Dendritic cell treated with granulocyte-macrophage colony-stimulating factor and Interleukin-4, amounts not matched to agents 40 ng/mL and 50 ng/mL, for 4 days (primary cell): ENCODE measurements at regions not wholly inside any gene's neighbourhood (a gene's known extent, or its start where the extent isn't known, plus 50 kb on each side); places are given as distances from the start of the nearest gene placed in this dataset.

Source experiments
- H3K27ac Mint-ChIP-seq: one replicate; pipeline ENCODE4 v1.8.0; 2022; ENCODE audit warnings: mild to moderate bottlenecking, mixed read lengths
- H3K27me3 Mint-ChIP-seq: one replicate; pipeline ENCODE4 v1.8.0; 2022; ENCODE audit warnings: mild to moderate bottlenecking, mixed read lengths
- H3K36me3 Mint-ChIP-seq: one replicate; pipeline ENCODE4 v1.8.0; 2022; ENCODE audit warnings: low read depth, mixed read lengths
- H3K4me1 Mint-ChIP-seq: one replicate; pipeline ENCODE4 v1.8.0; 2022; ENCODE audit warnings: low read depth, mixed read lengths
- H3K4me3 Mint-ChIP-seq: one replicate; pipeline ENCODE4 v1.8.0; 2022; ENCODE audit warnings: mild to moderate bottlenecking, moderate library complexity, mixed read lengths
- H3K9me3 Mint-ChIP-seq: one replicate; pipeline ENCODE4 v1.8.0; 2022; ENCODE audit warnings: mixed read lengths
- intact Hi-C: fragments of 100-400 bp; cut with micrococcal nuclease; formaldehyde crosslinking; loops from one replicate; pipeline ENCODE4 v1.15.0; 2022

DNA sequence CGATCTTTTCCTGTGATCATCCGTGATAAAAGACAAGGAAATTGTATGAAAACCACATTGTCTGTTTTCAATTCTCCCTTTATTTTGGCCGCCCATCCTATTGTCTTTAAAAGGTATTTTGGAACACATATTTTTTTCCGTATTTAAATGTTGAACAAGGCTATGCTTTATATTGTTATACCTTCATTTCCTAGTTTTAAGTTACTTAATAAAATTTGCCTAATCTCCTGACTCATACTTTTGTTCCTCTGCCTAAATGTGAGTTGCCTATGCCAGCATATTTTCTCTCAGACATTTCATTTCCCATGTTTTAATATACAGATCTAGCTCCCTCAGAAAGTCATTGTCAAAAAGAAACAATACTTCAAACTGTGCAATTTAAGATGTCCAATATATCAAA is 104.2 kb downstream of the SLITRK6 start:
- intact Hi-C loops: no loop called here
- Mint-ChIP-seq H3K9me3 (peaks cover 44% of the 10 kb centered on the region), H3K4me3 (no peak overlapping the region), H3K27me3 (no peaks in the 10 kb centered on the region), H3K4me1 (peaks cover 6% of the 10 kb centered on the region), H3K27ac (no peak overlapping the region), H3K36me3 (no peaks in the 10 kb centered on the region)

DNA sequence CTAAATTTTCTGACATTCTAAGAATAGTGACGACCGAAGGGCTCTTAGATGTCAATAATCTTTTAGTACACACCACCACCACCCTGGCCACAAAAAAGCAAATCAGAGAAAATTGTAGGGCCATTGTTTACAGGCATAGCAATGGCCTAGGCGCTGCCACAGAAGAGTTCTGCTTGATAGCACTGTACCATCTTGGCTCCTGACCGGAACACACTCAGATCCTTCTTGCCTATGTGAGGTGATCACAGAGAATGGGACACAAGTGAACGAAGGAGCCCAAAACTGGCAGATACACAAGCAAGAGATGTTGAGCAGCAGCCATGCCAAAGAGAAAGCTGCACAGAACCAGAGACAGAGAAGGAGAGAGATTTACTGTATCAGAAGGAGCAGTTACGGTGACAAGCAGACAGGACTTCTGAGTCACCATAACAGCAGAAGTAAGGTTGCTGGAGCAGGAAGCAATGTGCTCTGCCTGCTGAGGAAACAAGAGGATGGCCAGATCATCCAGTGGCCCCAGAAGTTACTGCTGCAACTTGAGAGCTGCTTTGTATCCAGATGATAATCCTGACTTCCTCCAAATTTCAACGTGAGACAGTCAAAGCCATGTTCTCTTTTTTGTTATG is 105.2 kb downstream of the SLITRK6 start:
- Mint-ChIP-seq H3K27ac (no peak overlapping the region), H3K36me3 (no peaks in the 10 kb centered on the region), H3K4me3 (no peak overlapping the region), H3K9me3 (peaks cover 39% of the 10 kb centered on the region), H3K27me3 (no peaks in the 10 kb centered on the region), H3K4me1 (peaks cover 6% of the 10 kb centered on the region)
- intact Hi-C loops: no loop called here

DNA sequence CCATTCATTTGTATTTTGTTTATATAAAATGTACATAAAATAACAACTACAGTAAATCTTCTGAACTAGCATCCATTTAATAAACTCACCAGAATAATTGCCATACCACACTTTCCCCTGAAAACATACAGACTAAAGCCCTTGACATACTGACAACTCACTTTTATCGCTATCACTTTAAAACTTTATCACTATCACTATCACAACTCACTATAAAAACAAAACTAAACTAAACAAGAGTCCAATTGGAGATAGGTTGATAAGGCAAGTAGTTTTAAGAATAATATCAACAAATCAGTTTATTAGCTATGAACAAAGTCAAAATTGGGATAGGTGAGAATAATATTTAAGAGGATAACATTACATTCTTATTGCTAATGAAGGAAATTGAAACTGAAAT is 108.9 kb downstream of the SLITRK6 start:
- Mint-ChIP-seq H3K4me3 (no peak overlapping the region), H3K27me3 (no peaks in the 10 kb centered on the region), H3K4me1 (peaks cover 6% of the 10 kb centered on the region), H3K27ac (no peak overlapping the region), H3K9me3 (peaks cover 9% of the 10 kb centered on the region), H3K36me3 (no peaks in the 10 kb centered on the region)
- intact Hi-C loops: no loop called here

DNA sequence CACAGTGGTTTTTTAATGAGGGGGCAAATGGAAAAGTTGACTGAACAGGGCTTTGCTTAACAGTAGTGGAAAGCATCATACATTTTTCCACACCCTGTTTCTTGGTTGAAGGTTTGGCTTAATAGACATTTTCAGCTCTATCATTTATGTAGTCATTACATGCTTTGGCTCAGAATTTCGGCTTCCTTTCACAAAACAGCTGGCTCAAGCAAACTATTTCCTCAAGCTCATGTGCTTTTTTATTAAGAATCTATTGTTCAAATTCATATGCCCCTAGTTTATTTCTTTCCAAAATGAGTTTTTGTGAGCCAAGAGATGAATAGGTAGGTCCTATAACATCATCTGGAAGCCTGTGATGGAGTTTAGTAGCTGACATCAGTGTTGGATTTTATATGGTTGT is 113.8 kb downstream of the SLITRK6 start:
- Mint-ChIP-seq H3K9me3 (peaks cover 5% of the 10 kb centered on the region), H3K4me3 (no peak overlapping the region), H3K27me3 (no peaks in the 10 kb centered on the region), H3K36me3 (no peaks in the 10 kb centered on the region), H3K27ac (no peak overlapping the region), H3K4me1 (no peaks in the 10 kb centered on the region)
- intact Hi-C loops: no loop called here

DNA sequence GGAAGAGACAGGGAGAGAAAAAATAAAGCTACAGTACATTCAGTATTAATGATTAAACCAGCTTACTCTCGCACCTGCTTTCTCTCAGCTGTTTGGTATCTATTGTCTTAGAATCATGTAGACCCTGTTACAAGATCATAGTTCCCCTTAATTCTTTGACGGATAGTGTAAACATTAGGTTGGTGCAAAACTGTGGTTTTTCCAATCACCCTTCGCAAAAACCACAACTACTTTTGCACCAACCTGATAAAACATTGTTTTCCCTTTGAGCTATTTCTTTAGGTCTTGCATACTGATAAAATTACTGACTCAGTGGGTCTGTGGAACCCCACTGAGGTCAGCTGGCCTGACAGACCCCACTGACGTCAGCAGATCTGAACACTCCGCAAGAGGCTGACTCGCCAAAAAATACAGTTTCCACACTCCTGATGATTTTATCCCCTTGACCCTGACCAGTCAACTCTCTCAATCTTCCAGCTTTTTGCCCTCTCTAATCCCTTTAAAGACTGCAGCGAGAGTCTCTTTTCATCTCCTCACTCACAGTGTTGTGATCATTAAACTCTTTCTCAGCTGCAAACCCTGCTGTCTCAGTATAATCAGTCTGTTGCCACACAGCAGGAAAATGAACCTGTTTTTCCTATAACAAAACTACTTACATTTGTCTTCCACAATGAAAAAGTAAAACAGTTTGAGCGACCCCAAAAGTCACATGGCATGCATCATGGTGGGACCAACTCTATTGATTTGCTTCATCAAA is 123.9 kb downstream of the SLITRK6 start:
- Mint-ChIP-seq H3K27ac (no peak overlapping the region), H3K4me3 (no peak overlapping the region), H3K9me3 (peaks cover 23% of the 10 kb centered on the region), H3K36me3 (no peaks in the 10 kb centered on the region), H3K4me1 (no peaks in the 10 kb centered on the region), H3K27me3 (no peaks in the 10 kb centered on the region)
- intact Hi-C loops: no loop called here

DNA sequence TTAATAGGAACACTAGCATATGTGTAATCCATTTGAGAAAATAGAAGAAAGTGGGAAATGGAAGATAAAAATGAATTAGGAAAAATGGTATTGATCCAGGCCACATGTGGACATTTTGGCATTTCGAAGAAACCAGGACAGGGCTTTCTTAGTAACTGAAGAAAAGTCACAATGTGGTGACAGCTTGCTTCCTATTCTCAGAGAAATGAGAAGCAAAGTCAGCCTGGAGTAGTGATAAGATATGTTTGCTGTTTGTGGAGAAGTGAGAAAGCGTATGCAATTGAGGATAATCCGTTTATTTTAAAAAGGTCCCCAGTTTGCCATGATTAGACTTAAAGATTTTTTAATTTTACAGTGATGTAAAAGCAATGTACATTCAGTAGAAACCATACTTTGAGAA is 127.9 kb downstream of the SLITRK6 start:
- H3K27ac Mint-ChIP-seq: no peak overlapping the region
- H3K36me3 Mint-ChIP-seq: no peaks in the 10 kb centered on the region
- H3K9me3 Mint-ChIP-seq: peaks cover 19% of the 10 kb centered on the region
- H3K27me3 Mint-ChIP-seq: no peaks in the 10 kb centered on the region
- no peaks in the 10 kb centered on the region for H3K4me1 Mint-ChIP-seq
- intact Hi-C loops: no loop called here
- H3K4me3 Mint-ChIP-seq: no peak overlapping the region

DNA sequence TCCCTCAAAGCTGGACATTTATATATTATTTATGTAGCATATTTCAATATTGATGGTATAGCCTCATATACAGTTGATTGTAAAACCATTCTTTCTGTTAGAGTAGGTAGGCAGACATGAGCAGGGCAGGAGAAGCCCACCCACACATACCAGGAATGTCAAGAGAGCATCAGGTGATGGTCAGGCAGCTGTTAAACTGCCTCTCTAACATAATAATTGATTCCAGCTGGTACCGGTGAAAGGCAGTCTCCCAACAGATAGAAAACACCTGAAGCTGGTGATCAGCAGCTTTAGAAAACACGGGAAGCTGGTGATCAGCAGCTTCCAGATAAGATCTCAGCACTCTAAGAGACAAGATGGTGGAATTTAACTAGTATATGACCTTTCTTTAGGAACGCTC is 132.9 kb downstream of the SLITRK6 start:
- H3K4me1 Mint-ChIP-seq: no peaks in the 10 kb centered on the region
- no peaks in the 10 kb centered on the region for H3K36me3 Mint-ChIP-seq
- no peak overlapping the region for H3K4me3 Mint-ChIP-seq
- intact Hi-C loops: no loop called here
- H3K9me3 Mint-ChIP-seq: peaks cover 13% of the 10 kb centered on the region
- no peak overlapping the region for H3K27ac Mint-ChIP-seq
- H3K27me3 Mint-ChIP-seq: no peaks in the 10 kb centered on the region

DNA sequence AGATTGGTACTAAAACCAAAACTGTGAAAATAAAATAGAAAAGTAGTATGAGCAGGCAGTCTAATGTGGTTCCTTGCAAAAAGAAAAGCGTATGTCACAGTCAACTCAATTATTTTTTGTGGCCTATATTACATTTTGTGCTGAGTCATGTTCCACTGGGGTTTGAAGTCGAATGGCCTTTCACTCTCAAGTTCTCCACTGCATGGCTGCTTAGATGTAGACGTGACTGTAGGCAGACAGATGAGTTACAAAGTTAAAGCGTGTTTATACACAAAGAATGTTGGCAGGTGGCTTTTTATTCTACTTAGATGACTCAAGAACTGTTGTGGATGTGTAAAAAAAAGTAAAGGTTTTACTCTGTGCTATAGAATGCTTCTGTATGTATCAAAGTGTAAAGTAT is 133.9 kb downstream of the SLITRK6 start:
- no peaks in the 10 kb centered on the region for H3K4me1 Mint-ChIP-seq
- H3K9me3 Mint-ChIP-seq: peaks cover 8% of the 10 kb centered on the region
- no peak overlapping the region for H3K4me3 Mint-ChIP-seq
- H3K27me3 Mint-ChIP-seq: no peaks in the 10 kb centered on the region
- H3K27ac Mint-ChIP-seq: no peak overlapping the region
- intact Hi-C loops: no loop called here
- H3K36me3 Mint-ChIP-seq: no peaks in the 10 kb centered on the region

DNA sequence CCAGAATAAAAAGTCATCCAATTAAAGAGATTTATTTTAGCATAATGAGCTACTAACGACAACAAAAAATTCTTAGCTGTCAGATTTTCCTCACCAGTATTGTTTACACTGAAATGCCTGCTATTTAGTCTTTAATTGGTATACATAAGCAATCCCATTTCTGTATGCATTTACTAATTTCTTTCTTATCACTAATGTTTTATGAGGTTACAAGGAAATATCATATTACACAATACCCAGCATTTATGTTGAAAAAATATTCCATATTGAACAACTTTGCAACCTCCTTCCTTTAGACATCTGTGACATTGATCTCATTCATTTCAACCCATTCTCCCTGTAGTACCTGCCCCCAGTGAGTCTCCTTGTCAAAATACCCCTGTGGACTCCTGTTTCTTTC is 135.4 kb downstream of the SLITRK6 start:
- Mint-ChIP-seq H3K9me3 (peaks cover 8% of the 10 kb centered on the region), H3K36me3 (no peaks in the 10 kb centered on the region)

DNA sequence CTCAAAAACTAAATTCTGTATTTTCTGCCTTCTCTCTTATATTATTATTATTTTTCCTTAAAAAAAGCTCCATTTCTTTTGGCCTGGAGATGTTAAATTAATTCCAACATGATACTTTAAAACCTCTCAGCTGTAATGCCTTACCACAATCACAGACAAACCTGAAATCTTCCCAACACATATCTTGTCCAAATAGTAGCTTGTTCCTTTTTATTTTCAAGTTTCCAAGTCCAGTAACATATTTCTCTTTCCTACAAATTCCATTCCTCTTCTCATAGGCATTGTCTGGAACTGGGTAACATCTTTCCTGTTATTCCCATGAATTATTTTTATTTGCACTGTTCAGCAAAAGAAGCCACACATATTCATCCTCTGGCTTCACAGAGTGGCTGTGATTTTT is 137.0 kb downstream of the SLITRK6 start:
- Mint-ChIP-seq H3K27ac (no peak overlapping the region), H3K4me3 (no peak overlapping the region), H3K4me1 (no peaks in the 10 kb centered on the region), H3K27me3 (no peaks in the 10 kb centered on the region), H3K36me3 (no peaks in the 10 kb centered on the region), H3K9me3 (peaks cover 12% of the 10 kb centered on the region)
- intact Hi-C loops: no loop called here

More for the DNA sequence above, 135.4 kb downstream of the SLITRK6 start:
- Mint-ChIP-seq H3K27ac (no peak overlapping the region), H3K27me3 (no peaks in the 10 kb centered on the region), H3K4me1 (no peaks in the 10 kb centered on the region), H3K4me3 (no peak overlapping the region)
- intact Hi-C loops: no loop called here

DNA sequence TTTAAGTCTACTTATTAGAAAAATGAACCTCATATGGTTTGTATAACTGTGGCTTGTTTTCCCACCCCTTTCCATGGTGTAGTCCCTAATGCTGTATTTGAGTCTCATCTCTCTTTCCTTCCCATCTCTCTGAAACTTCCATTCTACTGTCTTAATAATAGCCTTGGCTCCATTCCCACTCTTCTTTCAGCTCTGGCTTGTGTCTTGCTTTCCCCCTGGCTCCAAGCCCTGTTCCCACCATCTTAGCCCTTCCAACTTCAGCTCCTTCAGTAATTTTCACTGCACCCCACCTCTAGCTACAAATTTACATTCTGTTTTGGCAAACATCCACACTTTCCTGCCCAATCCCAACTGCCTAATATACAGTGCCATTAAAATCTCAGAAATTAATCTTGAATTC is 137.5 kb downstream of the SLITRK6 start:
- Mint-ChIP-seq H3K4me1 (no peaks in the 10 kb centered on the region), H3K27me3 (no peaks in the 10 kb centered on the region), H3K27ac (no peak overlapping the region), H3K9me3 (peaks cover 17% of the 10 kb centered on the region), H3K4me3 (no peak overlapping the region), H3K36me3 (no peaks in the 10 kb centered on the region)
- intact Hi-C loops: no loop called here

DNA sequence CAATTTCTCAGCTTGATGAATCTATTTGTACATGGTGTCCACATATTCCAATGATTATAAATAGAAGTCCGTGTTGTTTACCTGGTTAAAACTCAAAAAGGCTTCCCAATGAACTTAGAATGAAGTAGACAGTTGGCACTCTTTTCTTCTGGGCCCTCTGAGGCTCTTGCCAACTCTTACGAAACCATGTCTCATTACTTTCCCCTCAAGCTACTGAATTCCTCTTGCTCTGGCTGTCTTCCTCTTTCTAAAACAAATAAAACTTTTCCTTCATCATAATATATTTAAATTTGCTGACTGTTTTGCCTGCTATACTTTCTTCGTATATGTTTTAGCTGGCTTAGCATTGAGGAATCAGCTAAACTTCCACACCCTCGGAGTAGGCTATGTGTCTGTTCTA is 139.7 kb downstream of the SLITRK6 start:
- Mint-ChIP-seq H3K4me3 (no peak overlapping the region), H3K27ac (no peak overlapping the region), H3K9me3 (peaks cover 17% of the 10 kb centered on the region), H3K27me3 (no peaks in the 10 kb centered on the region), H3K4me1 (no peaks in the 10 kb centered on the region), H3K36me3 (no peaks in the 10 kb centered on the region)
- intact Hi-C loops: no loop called here

DNA sequence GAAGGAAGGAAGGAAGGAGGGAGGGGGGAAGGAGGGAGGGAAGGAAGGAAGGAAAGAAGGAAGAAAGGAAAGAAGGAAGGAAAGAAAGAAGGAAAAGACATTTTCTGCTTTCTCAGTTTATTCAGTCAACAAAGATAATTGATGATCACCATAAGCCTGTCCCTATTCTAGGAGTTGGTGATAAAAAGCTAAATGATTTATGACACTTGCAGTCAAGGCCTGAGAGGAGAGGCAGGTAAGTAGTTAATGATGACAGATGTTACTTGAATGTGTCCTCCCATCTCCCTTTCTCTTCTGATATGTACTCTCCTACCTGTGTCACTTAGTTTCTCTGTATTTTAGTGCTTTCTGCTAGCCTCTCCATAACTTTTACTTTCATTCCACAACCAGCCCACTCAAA is 141.3 kb downstream of the SLITRK6 start:
- Mint-ChIP-seq H3K36me3 (no peaks in the 10 kb centered on the region), H3K27me3 (no peaks in the 10 kb centered on the region), H3K27ac (no peak overlapping the region), H3K4me3 (no peak overlapping the region), H3K4me1 (no peaks in the 10 kb centered on the region), H3K9me3 (peaks cover 24% of the 10 kb centered on the region)
- intact Hi-C loops: no loop called here

DNA sequence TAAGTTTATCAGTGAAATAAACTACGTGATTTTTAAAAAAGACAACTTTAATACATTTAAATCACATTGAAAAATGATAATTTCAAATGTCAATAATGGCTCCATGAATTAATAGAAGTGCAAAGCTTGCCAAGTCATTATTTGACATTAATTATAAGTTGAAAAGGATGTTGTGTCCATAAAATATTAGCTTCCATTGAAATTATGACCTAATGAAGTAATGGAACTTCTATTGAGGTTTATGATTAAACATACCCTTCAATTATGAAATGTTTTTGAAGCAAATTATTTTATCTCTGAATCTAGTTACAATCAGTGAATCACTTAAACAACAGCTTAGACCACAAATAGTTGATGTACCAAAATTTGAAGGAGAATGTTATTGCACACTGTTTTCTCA is 144.2 kb downstream of the SLITRK6 start:
- H3K27ac Mint-ChIP-seq: no peak overlapping the region
- intact Hi-C loops: no loop called here
- no peak overlapping the region for H3K4me3 Mint-ChIP-seq
- no peaks in the 10 kb centered on the region for H3K36me3 Mint-ChIP-seq
- H3K4me1 Mint-ChIP-seq: no peaks in the 10 kb centered on the region
- H3K27me3 Mint-ChIP-seq: no peaks in the 10 kb centered on the region
- peaks cover 20% of the 10 kb centered on the region for H3K9me3 Mint-ChIP-seq

DNA sequence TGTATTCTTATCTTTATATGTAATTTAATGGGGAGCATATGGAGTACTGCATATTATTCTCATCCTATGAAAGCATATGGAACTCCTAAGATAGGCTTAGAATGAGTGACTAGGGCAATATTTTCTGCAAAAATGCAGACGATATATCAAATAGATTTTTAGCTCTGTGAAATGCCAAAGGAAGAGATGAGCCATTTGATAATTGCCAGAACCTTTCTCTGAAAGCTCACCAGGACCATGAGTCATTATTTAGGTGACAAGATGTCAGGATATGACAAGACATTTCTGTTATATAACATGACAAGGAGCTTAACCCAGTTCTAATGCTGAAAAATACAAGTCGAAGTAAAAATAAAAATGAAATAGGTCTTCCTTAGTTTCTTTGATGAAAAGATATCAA is 145.0 kb downstream of the SLITRK6 start:
- H3K4me1 Mint-ChIP-seq: no peaks in the 10 kb centered on the region

More for the DNA sequence above, 145.0 kb downstream of the SLITRK6 start:
- Mint-ChIP-seq H3K27me3 (no peaks in the 10 kb centered on the region), H3K9me3 (peaks cover 27% of the 10 kb centered on the region), H3K36me3 (no peaks in the 10 kb centered on the region), H3K27ac (no peak overlapping the region), H3K4me3 (no peak overlapping the region)
- intact Hi-C loops: no loop called here
